Amygdala (tissue), 56 donors: ENCODE measurements at regions not wholly inside any gene's neighbourhood (a gene's known extent, or its start where the extent isn't known, plus 50 kb on each side); places are given as distances from the start of the nearest gene placed in this dataset.

ENCODE experiments used
- DNase-seq, 56 donors: peaks; one replicate each; lab custom pipeline; 2025; lab: John Stamatoyannopoulos, UW

DNA sequence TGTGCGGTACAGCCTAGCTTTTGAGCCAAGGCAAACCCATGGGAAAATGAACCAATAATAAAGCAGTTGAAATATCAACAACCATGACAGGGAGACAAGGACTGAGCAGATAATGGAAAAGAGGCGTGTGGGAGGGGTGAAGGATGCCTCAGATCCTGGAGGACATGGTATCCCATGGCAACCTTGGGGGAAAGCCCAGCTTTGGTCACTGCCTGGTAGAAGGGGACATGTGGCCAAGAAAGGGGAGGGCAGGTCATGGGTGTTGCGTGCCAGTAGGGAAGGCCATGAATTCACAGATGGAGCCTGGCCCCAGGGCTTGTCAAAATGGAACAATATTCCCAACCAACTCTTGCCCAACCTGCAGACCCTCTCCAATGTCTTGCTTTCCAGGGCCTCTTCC, 140.5 kb upstream of the SMAD3 start:
- DNase-seq: no peak

DNA sequence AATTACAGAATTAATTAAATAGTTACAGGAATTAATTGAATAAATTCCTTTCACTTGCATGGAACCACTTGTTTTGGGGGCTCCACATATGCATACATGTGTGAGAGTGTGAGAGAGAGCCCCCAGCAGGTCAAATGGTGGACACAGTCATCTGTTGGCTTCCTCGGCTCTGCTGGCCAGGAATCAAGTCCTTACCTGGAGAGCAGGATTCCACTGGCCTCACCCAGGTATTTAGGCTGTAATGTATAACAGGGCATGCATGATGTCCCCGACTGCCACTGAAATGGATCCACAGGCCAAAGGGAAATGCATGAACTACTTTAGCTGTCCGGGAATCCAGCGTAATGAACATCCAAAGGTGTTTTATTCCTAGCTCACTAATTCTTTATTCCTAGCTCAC, 139.7 kb upstream of the SMAD3 start:
- DNase-seq: no peak

DNA sequence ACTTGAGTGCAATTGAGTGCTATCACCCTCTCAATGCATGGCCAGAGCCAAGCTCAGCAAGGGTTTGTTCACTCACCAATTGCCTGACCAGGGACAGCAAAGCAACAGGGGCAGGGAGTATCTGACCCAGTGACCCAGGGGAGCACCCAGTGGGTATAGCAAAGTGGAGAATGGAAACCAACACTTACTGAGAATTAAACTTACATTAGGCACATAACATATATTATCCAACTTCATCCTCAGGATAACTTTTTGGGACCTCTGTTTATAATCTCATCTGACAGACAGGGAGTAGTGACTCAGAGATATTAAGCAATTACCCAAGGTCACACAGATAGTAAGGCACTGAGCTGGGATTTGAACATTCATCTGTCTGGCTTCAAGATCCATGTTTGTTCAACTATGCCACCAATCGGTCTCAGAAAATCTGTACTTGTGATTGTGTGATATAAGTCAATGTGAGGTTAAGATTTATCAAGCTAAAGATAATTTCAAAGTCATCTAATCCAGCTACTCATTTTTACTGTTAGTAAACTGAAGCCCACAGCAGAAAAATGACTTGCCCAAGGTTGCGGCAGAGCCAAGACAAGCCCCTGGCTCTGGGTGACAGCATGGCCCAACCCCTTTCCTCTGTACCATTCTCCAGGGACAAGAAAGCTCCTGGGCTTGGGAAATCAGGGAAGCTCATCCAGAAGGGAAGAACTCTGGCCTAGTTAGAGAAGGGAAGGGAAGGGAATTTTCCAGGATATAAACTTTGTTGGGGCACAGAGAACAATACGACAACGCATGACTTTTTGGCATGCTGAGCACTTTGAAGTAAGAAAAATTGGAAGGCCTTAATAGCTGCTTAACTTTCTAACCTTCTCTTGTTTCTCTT, 138.0 kb upstream of the SMAD3 start:
- no peak for DNase-seq

DNA sequence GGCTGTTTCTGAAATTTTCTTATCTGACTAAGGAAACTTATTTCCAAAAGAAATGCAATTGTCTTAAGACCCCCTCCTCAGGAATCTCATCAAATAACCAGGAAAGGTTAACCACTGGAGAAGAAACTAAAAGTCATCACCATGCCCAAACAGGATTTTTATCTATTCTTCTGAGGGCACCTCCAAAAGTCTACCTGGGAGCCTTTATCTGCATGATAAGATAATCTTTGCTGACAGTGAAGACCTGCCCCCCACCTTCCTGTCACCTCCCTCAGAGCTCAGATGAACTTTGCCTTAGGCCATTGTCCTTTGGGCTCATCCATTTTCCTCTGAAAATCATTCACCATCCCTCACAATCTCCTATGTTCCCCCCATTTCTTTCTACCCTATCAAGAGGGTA, 137.3 kb upstream of the SMAD3 start:
- DNase-seq: no peak

DNA sequence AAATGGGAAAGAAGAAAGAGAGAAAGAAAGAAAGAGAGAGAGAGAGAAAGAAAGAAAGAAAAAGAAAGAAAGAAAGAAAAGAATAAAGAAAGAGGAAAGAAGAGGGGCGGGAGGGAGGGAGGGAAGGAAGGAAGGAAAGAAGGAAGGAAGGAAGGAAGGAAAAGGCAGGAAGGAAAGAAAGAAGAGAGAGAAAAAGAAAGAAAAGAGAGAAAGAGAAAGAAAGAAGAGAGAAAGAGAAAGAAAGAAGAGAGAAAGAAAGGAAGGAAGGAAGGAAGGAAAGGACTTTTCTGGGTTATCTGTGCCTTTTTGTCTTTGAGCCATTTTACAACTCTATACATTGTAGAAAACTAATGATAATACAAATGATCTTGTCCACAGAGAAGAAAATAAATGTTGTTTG, 136.6 kb upstream of the SMAD3 start:
- no peak for DNase-seq

DNA sequence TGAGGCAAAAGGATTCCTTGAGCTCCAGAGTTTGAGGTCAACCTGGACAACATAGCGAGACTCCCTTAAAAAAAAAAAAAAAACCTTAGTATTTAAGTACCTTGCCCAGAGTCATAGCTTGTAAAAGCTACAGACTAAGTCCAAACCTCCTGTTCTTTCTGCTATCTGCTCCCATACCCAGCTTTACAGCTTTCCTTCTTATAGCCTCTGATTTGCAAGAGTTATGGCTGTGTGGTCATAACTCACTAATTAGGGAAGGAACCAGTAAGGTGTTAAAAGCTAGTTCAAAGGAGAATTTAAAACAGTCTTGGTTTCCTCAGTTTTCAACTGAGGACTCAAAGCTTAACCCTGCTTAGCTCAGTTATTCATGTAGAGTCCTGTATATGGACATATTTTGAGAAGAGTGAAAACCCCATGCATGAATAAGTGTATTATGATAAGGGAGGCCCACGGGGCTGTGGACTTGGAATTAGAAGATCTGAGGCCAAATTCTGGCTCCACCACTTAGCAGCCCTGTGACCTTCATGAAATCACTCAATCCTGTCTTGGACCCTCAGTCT, 135.5 kb upstream of the SMAD3 start:
- no peak for DNase-seq

DNA sequence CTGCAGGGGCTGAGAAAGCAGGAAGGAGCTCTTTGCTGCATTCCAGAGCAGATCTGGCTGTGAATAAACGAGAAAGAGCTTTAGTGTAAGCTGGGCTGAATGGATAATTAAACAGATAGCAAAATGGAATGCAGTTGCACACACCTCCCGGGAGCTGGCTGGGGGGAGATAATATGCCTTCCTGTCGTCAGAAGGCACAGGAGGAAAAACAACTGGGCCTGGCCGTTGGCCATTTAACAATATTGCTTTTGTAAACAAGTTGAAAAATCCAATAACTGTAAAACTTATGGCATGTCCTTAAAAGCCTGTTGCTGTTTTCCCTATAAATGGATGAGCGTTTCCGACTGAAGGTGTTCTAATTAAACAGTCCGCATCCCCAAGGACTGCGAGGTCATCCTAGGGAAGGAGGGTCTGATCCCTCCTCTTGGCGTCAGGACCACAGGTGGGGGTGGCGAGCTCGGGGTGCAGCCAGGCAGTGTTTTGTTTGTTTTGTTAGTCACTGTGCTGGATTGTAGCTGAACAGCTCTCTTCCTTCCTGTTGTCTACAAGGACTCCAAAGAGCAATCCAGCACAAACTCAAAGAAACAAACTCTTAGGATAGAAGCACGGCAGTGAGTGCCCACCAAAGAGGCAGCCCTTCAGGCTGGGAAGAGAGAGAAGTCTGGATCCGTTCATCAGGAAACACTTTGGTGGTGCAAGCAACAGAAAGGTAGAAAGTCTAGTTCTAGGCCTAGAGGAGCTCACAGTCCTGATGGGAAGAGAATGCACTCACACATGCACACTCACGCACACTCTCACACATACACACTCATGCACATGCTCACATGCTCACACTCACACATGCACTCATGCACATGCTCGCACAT, 133.4 kb upstream of the SMAD3 start:
- no peak for DNase-seq

DNA sequence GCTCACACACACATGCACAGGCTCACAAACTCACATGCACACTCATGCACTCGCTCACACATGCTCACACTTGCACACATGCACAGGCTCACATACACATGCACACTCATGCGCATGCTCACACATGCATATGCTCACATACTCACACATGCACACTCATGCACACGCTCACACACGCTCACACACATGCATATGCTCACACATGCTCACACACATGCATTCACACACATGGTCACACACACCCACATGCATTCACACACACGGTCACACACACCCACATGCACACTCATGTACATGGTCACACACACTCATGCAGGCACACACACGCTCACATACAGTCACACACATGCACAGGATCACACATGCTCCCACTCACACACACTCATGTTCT, 132.8 kb upstream of the SMAD3 start:
- DNase-seq: no peak

DNA sequence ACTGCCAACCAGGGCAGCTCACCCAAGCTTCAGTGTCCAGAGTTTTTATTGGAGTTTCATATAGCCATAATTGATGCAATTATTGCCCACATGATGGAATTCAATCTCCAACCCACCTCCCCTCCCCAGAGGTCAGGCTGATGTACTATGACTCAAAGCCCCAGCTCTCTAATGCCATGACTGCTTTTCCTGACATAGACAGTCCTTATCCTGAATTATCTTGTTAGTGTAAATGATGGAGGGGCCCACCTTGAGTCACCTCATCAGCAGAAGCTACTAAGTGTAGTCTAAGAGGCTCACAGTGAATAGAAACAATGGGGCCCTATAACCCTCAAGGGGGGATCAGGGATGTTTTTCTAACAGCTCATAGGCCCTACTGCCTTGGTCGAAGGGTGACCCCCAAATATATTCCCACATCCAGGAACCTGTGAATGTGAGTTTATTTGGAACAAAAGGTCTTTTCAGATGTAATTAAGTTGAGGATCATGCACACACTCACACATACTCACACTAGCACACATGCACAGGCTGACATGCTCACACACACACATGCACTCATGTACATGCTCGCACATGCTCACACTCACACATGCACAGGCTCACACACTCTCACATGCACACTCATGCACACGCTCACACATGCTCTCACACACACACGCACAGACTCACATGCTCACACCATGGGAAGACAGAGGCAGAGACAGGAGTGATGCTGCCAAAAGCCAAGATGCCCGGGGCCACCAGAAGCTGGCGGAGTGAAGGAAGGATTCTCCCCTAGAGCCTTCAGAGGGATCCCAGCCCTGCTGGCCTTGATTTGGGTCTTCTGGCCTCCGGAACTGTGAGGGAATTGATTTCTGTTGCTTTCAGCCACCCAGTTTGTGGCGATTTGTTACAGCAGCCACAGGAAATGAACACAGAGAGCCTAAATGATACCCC, 131.2 kb upstream of the SMAD3 start:
- no peak for DNase-seq

DNA sequence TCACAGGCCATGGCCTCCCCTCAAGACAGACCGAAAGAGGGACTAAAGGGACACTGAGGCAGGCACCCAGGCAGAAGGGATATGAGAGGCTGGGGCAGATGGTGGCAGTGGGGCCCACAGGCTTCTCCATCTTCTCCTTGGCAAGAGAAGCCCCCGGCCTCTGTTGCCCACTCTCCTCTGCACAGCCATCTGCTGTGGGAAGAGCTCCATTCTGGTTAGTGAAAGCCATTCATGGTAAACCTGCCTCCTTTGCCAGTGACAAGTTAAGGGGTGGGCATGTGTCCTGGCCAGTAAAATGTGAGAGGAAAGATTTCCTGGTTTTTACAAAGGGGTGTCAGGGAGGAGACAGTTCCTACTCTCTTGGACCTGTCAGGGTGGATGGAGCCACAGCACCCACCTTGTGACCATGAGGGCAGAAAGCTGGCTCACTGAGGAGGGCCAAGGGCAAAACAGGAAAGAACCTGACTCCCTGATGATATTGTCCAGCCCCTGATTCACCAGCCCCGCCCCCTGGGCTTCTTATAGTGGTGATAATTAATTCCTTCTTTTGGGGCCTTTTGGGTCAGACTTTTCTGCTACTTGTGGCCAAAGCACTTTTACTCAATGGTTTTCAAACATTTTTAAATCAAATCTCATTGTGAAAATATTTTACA, 130.4 kb upstream of the SMAD3 start:
- DNase-seq: no peak

DNA sequence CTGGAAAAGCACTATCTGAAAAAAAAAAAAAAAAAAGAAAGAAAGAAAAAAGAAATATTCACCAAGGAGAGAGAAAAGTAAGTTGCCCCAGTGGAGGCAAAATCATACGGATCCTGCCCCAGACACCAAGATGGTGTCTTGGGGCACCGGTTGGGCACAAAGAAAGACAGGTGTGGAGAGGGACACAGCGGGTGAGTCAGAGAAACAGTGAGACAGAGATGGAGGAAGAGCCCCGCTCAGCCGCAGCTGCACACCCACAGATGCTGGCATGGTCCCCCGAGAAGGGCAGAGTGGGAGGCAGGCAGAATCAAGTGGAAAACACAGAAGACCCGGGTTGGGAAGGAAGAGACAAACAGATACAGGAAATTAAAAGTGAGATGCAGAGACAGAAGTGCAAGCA, 129.7 kb upstream of the SMAD3 start:
- DNase-seq: no peak

DNA sequence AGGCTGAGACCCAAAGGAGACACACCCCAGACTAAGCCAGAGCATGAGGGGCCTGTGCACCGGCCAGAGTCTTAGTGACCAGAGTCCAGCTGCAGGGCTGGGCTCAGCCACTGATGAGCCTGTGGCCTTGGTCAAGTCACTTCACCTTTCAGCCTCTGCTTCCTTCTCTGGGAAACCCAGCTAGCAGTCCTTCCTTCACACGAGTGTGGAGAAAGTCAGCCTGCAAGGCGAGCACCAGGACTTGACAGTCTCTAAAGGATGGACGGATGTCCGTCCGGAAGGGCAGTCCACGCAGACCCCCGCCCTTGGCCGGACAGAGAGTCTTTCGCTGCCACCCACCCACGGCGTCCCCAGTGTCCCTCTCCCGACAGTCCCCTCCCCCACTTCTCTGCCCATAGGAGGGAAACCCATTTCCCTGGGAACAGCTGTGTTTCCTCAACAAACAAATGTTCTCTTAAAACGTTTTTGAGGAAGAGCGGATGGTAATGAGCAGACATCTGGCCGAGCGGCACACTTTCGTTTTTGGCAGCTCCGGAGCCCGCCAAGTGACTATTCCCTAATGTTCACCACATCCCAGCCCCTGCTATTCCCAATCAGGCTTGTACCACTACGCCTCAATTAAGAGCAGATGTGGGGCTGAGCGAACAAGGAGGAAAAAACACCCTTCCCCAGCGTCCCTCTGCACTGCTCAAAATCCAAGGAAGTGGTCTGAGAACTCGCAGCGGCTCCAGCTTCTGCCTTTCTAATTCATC, 129.1 kb upstream of the SMAD3 start:
- DNase-seq: no peak

DNA sequence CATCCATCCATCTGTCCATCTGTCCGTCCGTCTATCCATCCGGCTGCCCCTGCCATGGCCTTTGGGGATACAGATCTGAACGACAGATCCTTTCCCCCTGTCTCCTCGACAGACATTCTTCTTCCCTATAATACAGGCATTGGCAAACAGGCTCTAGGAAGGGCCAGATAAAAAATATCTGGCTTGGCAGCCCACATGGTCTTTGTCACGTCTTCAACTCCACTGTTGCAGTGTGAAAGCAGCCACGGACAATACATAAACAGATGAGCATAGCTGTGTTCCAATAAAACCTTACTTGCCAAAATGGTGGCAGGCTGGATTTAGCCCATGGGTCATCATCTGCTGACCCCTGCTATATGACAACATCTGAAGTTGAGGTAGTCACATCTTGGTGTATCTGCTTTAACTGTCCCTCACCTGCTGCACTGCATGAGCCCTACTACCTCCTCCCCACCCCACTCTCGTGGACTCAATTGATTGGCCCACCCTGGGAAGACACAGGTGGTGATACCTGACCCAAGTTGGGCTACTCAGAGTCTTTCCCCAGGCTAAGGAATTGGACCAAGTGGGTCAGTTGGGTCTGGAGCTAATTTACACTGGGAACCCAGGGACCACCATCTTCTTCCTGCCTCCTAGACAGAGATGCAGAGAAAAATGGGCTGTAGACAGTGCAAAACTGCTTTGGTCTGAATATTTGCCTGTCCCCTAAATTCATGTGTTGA, 128.4 kb upstream of the SMAD3 start:
- DNase-seq: no peak

DNA sequence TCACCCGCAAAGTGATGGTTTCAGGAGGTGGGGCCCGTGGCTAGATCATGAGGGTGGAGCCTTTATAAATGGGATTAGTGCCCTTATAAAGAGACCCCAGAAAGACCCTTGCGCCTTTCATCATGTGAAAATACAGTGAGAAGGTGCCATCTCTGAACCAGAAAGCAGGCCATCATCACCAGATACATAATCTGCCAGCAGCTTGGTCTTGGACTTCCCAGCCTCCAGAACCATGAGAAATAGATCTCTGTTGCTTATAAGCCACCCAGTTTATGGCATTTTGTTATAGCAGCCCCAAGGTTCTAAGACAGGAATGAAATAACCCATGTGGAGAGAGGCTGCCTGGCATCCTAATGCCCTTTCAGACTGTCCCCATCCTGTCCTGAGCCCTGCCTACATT, 127.8 kb upstream of the SMAD3 start:
- DNase-seq: no peak

DNA sequence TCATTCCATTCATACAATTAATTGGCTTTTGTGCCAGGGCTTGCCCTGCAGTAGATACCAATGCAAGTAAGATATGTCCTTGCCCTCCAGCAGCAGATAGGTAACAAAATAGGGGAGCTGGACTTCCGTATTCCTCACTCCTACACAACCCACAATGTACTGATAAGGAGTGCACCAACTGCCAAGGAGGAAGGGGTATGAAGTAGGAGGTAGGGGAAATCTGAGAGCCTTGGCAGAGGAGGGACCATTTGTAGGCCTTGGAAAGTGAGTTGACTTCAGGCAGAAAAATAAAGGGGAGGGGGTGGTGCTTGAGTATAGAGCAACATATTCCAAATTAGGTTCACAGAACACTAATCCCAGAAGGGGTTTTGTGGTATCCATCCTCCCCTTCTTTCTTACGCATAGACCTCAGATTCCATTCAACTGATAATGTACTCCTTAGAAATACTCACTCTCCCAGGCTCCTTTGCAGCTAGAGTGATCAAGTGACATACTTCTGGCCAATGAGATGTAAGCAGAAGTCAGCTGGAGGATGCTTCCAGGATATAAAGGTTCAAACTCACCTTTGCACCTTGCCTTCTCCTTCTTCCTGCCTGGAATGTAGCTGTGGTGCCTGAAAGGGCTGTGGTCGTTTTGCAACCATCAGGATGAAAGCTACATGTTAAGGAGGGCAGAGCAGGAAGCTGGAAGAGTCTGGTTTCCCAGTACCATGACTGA, 127.1 kb upstream of the SMAD3 start:
- DNase-seq: no peak

DNA sequence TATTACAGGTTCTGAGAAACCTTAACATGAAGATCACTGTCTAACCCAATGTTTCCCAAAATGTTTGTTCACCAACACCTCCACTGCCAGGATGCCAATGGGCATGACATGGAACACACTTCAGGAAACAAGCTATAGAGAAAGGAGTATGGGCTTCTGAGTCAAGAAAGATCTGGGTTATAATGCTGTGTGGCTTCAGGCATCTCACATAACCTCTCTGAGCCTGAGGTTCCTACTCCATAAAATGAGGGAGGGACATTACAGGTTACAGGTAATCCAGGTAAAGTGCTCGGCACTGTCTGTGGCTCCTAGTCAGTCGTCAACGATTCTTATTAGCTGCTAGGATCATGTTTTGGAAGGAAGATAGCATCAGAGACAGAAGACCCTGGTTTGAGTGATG, 126.4 kb upstream of the SMAD3 start:
- DNase-seq: no peak

DNA sequence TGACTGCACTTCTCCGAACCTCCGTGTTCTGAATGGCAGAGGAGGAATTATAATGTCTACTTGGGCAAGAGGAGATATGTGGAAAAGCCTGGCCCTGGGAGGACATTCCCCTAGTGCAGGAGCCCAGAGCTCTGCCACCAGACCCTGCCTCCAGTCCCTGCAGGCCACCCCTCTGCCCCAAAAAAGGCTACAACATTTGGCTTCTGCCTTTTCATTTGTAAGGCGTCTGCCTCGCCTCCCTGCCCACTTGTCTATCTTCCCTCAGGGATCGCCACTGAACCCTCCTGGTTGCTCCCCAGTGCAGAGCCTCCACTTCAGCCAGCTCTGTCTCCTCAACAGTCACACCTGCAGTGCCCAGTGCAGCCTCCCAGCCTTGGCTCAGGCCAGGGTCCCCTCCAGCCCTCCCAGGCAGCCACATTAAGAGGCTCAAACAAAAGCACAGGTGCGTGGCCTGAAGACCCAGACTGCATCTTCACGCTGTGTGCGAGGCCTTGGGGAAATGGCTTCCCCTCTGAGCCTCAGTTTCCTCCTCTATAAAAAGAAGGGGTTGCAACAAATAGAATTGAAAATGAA, 125.9 kb upstream of the SMAD3 start:
- DNase-seq: no peak
